ENCODE measurements at regions not wholly inside any gene's neighbourhood (a gene's known extent, or its start where the extent isn't known, plus 50 kb on each side); places are given as distances from the start of the nearest gene placed in this dataset.

GRCh38 chr6:91704531-91704930 lies 1117.7 kb upstream of the MAP3K7 start:
- Histone ChIP-seq H3K27me3 (no peaks in the 10 kb centered on the region), H3K9me3 (no peaks in the 10 kb centered on the region), H3K4me3 (no peak overlapping the region), H3K4me1 (no peaks in the 10 kb centered on the region), H3K36me3 (no peaks in the 10 kb centered on the region), H3K27ac (no peak overlapping the region)
- intact Hi-C loops (cut with DNase I), result no loop called here
- TF ChIP-seq CTCF (IDR thresholded peaks at IDR 0.05), result no peak
- no peak for TF ChIP-seq POLR2AphosphoS5 (IDR thresholded peaks at IDR 0.05; ENCODE audit: insufficient read depth in 1 of 2, low read depth in 1 of 2)
- no peak for TF ChIP-seq POLR2A (IDR thresholded peaks at IDR 0.05)
- no peak for DNase-seq (ENCODE audit: extremely low spot score in 2 of 2)

- intact Hi-C loops (cut with DNase I), result no loop called here
- no peak overlapping the region for H3K27ac ChIP-seq
- no peak overlapping the region for H3K4me3 ChIP-seq
- no peaks in the 10 kb centered on the region for H3K4me1 ChIP-seq
- TF ChIP-seq CTCF (IDR thresholded peaks at IDR 0.05) (no peak), POLR2A (IDR thresholded peaks at IDR 0.05) (no peak), POLR2AphosphoS5 (IDR thresholded peaks at IDR 0.05; ENCODE audit: insufficient read depth in 1 of 2, low read depth in 1 of 2) (no peak)
- DNase-seq (ENCODE audit: extremely low spot score in 2 of 2), result no peak
- H3K36me3 ChIP-seq, result no peaks in the 10 kb centered on the region
- no peaks in the 10 kb centered on the region for H3K9me3 ChIP-seq
- no peaks in the 10 kb centered on the region for H3K27me3 ChIP-seq
These were observed 1110.3 kb upstream of the MAP3K7 start for GRCh38 chr6:91697010-91697695.

- DNase-seq (ENCODE audit: extremely low spot score in 2 of 2), result no peak
- Histone ChIP-seq H3K9me3 (no peaks in the 10 kb centered on the region), H3K4me3 (no peak overlapping the region), H3K27ac (no peak overlapping the region), H3K36me3 (no peaks in the 10 kb centered on the region), H3K4me1 (no peaks in the 10 kb centered on the region), H3K27me3 (no peaks in the 10 kb centered on the region)
- intact Hi-C loops (cut with DNase I), result no loop called here
- TF ChIP-seq CTCF (IDR thresholded peaks at IDR 0.05) (no peak), POLR2AphosphoS5 (IDR thresholded peaks at IDR 0.05; ENCODE audit: insufficient read depth in 1 of 2, low read depth in 1 of 2) (no peak), POLR2A (IDR thresholded peaks at IDR 0.05) (no peak)
These were observed 1108.3 kb upstream of the MAP3K7 start for GRCh38 chr6:91695221-91695620.

GRCh38 chr6:91694016-91694654 lies 1107.3 kb upstream of the MAP3K7 start:
- Histone ChIP-seq H3K4me1 (no peaks in the 10 kb centered on the region), H3K36me3 (no peaks in the 10 kb centered on the region), H3K27ac (no peak overlapping the region), H3K27me3 (no peaks in the 10 kb centered on the region), H3K9me3 (no peaks in the 10 kb centered on the region), H3K4me3 (no peak overlapping the region)
- DNase-seq (ENCODE audit: extremely low spot score in 2 of 2), result no peak
- intact Hi-C loops (cut with DNase I), result no loop called here
- no peak for TF ChIP-seq POLR2AphosphoS5 (IDR thresholded peaks at IDR 0.05; ENCODE audit: insufficient read depth in 1 of 2, low read depth in 1 of 2)
- no peak for TF ChIP-seq CTCF (IDR thresholded peaks at IDR 0.05)
- no peak for TF ChIP-seq POLR2A (IDR thresholded peaks at IDR 0.05)

- H3K9me3 ChIP-seq, result no peaks in the 10 kb centered on the region
- no peaks in the 10 kb centered on the region for H3K27me3 ChIP-seq
- no peak overlapping the region for H3K4me3 ChIP-seq
- TF ChIP-seq POLR2AphosphoS5 (IDR thresholded peaks at IDR 0.05; ENCODE audit: insufficient read depth in 1 of 2, low read depth in 1 of 2) (no peak), POLR2A (IDR thresholded peaks at IDR 0.05) (no peak), CTCF (IDR thresholded peaks at IDR 0.05) (no peak)
- intact Hi-C loops (cut with DNase I), result no loop called here
- no peak overlapping the region for H3K27ac ChIP-seq
- no peaks in the 10 kb centered on the region for H3K4me1 ChIP-seq
- DNase-seq (ENCODE audit: extremely low spot score in 2 of 2), result no peak
- no peaks in the 10 kb centered on the region for H3K36me3 ChIP-seq
These were observed 1104.6 kb upstream of the MAP3K7 start for GRCh38 chr6:91691449-91691848.
